Testis (tissue), 2 donors: ENCODE measurements at regions not wholly inside any gene's neighbourhood (a gene's known extent, or its start where the extent isn't known, plus 50 kb on each side); places are given as distances from the start of the nearest gene placed in this dataset.

Experiments used
- DNase-seq: peaks from one replicate; pipeline ENCODE4 v3.0.0-alpha.2; 2019
- H3K27ac ChIP-seq, 2 donors: fragments of 200-600 bp; sonication (generic); one replicate each; pipeline ENCODE4 v1.5.1; 2019
- H3K27me3 ChIP-seq: fragments of 200-600 bp; sonication (generic); one replicate; pipeline ENCODE4 v1.5.1; 2019
- H3K36me3 ChIP-seq: fragments of 200-600 bp; sonication (generic); one replicate; pipeline ENCODE4 v1.5.1; 2017; ENCODE audit warnings: low read depth; ENCODE audit errors: missing control alignments
- H3K4me1 ChIP-seq: fragments of 200-600 bp; sonication (generic); one replicate; pipeline ENCODE4 v1.5.1; 2019
- H3K4me3 ChIP-seq, 2 donors: fragments of 200-600 bp; sonication (generic); one replicate each; pipeline ENCODE4 v1.5.1; 2017 to 2019
- H3K9me3 ChIP-seq: fragments of 200-600 bp; sonication (generic); one replicate; pipeline ENCODE4 v1.5.1; 2017
- POLR2A ChIP-seq: fragments of 450-650 bp; IDR thresholded peaks from one replicate; pipeline ENCODE4 v1.6.1; 2017; ENCODE audit warnings: antibody characterized with exemption, mild to moderate bottlenecking, moderate library complexity
- WGBS, 2 donors: methylation state at CpG; one replicate each; pipeline ENCODE4 v1.1.5; 2018; 5-methylcytosine and 5-hydroxymethylcytosine counted together
- intact Hi-C: fragments of 100-400 bp; cut with DNase I; formaldehyde crosslinking; loops from one replicate; pipeline ENCODE4 v1.15.1; 2023; ENCODE audit warnings: low total_unique reads
- TF ChIP-seq, protein P1 (sequence below), 3 experiments: fragments of 450-650 bp in 2 of 3; fragments of 200-600 bp in 1 of 3; sonication (generic) in 1 of 3; IDR thresholded peaks; one replicate each; pipeline ENCODE4 v1.5.1; 2016 to 2019; ENCODE audit warnings: antibody characterized with exemption in 3 of 3, mild to moderate bottlenecking in 2 of 3, moderate library complexity in 1 of 3

GRCh38 chr9:81190659-81191058 lies 498.7 kb downstream of the TLE1 start:
- Histone ChIP-seq H3K9me3 (no peaks in the 10 kb centered on the region), H3K4me1 (no peaks in the 10 kb centered on the region), H3K27me3 (no peaks in the 10 kb centered on the region), H3K36me3 (no peaks in the 10 kb centered on the region), H3K27ac (no peak overlapping the region), H3K4me3 (no peak overlapping the region)
- intact Hi-C loops = no loop called here
- 59 to 79% methylated on average over 1 of the region's 1 CpG for WGBS, 2 donors
- no peak for DNase-seq
- TF ChIP-seq, protein P1, sequence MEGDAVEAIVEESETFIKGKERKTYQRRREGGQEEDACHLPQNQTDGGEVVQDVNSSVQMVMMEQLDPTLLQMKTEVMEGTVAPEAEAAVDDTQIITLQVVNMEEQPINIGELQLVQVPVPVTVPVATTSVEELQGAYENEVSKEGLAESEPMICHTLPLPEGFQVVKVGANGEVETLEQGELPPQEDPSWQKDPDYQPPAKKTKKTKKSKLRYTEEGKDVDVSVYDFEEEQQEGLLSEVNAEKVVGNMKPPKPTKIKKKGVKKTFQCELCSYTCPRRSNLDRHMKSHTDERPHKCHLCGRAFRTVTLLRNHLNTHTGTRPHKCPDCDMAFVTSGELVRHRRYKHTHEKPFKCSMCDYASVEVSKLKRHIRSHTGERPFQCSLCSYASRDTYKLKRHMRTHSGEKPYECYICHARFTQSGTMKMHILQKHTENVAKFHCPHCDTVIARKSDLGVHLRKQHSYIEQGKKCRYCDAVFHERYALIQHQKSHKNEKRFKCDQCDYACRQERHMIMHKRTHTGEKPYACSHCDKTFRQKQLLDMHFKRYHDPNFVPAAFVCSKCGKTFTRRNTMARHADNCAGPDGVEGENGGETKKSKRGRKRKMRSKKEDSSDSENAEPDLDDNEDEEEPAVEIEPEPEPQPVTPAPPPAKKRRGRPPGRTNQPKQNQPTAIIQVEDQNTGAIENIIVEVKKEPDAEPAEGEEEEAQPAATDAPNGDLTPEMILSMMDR (IDR thresholded peaks at IDR 0.05) = no peak
- no peak for TF ChIP-seq POLR2A

GRCh38 chr9:81183761-81184160 lies 505.6 kb downstream of the TLE1 start:
- 73 to 75% methylated on average over 1 of the region's 1 CpG for WGBS, 2 donors
- H3K9me3 ChIP-seq = no peaks in the 10 kb centered on the region
- no peaks in the 10 kb centered on the region for H3K4me1 ChIP-seq
- intact Hi-C loops = no loop called here
- H3K36me3 ChIP-seq = no peaks in the 10 kb centered on the region
- DNase-seq = no peak
- no peak overlapping the region for H3K4me3 ChIP-seq
- no peak for TF ChIP-seq POLR2A
- TF ChIP-seq, protein P1 (IDR thresholded peaks at IDR 0.05) = no peak
- no peaks in the 10 kb centered on the region for H3K27me3 ChIP-seq
- H3K27ac ChIP-seq = no peak overlapping the region

DNA sequence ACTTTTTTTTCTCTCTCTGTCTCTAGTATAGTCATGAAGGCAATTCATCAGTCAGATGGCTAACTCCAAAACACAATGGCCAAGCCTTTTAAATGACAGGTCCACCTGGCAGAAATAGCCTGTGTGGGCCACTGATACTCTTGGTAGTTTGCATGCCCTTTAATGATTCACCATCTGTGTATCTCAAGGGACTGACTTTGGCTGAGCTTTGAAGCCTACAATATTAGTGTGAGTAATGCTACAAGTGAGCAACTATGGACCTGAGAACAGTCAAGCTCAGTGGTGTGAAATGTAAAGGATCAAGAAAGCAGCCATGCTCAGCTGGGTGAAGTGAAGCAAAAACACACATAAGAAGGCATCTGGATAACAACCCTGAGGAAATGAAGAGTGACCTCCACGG lies 506.9 kb downstream of the TLE1 start:
- no peak for DNase-seq
- Histone ChIP-seq H3K4me3 (no peak overlapping the region), H3K9me3 (no peaks in the 10 kb centered on the region), H3K27ac (no peak overlapping the region), H3K36me3 (no peaks in the 10 kb centered on the region), H3K4me1 (no peaks in the 10 kb centered on the region), H3K27me3 (no peaks in the 10 kb centered on the region)
- WGBS, 2 donors = 80 to 87% methylated on average over 1 of the region's 1 CpG
- intact Hi-C loops = no loop called here
- TF ChIP-seq, protein P1 (IDR thresholded peaks at IDR 0.05) = no peak
- no peak for TF ChIP-seq POLR2A

- no peaks in the 10 kb centered on the region for H3K4me1 ChIP-seq
- H3K27ac ChIP-seq = no peak overlapping the region
- TF ChIP-seq POLR2A = no peak
- TF ChIP-seq, protein P1 (IDR thresholded peaks at IDR 0.05) = no peak
- H3K9me3 ChIP-seq = no peaks in the 10 kb centered on the region
- intact Hi-C loops = no loop called here
- H3K27me3 ChIP-seq = no peaks in the 10 kb centered on the region
- no peaks in the 10 kb centered on the region for H3K36me3 ChIP-seq
- DNase-seq = no peak
- 66 to 77% methylated on average over 3 of the region's 3 CpGs for WGBS, 2 donors
- H3K4me3 ChIP-seq = no peak overlapping the region
Observed at GRCh38 chr9:81174023-81174422, 515.3 kb downstream of the TLE1 start.

DNA sequence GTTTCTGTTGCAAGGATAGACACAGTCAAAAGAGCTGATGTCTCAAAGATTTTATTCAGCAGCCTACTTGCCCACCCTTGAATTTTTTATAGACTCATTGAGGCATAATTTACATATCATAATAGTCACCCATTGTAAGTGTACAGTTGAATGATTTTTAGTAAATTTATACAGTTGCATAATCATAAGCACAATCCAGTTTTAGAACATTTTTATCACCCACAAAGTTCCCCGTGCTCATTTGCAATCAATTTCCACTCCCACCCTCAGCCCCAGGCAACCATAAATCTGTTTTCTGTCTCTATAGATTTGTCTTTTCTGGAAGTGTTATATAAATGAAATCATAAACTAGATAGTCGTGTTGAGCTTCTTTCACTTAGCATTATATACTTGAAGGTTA lies 517.7 kb downstream of the TLE1 start:
- intact Hi-C loops = no loop called here
- no peak for TF ChIP-seq POLR2A
- TF ChIP-seq, protein P1 (IDR thresholded peaks at IDR 0.05) = no peak

More for the DNA sequence above, 517.7 kb downstream of the TLE1 start:
- 61% methylated on average over 2 of the region's 2 CpGs for WGBS, 2 donors
- Histone ChIP-seq H3K4me1 (no peaks in the 10 kb centered on the region), H3K36me3 (no peaks in the 10 kb centered on the region), H3K4me3 (no peak overlapping the region), H3K9me3 (no peaks in the 10 kb centered on the region), H3K27me3 (no peaks in the 10 kb centered on the region), H3K27ac (no peak overlapping the region)
- no peak for DNase-seq
